ENCODE measurements at regions not wholly inside any gene's neighbourhood (a gene's known extent, or its start where the extent isn't known, plus 50 kb on each side); places are given as distances from the start of the nearest gene placed in this dataset.
"Not testable (repeated sequence)": the region's sequence is repeated elsewhere in the genome, so short reads cannot be mapped to it uniquely, and the experiment has no call there.

- DNase-seq (ENCODE audit: low read depth), result no peak
Observed at GRCh38 chr12:131378176-131378842, 332.6 kb upstream of the SFSWAP start.

- no peak for DNase-seq (ENCODE audit: low read depth)
Observed at GRCh38 chr12:131378861-131379665, 331.8 kb upstream of the SFSWAP start.

- no peak for DNase-seq (ENCODE audit: low read depth)
Observed at GRCh38 chr12:131379738-131380137, 331.2 kb upstream of the SFSWAP start.

GRCh38 chr12:131380220-131380964 is 330.5 kb upstream of the SFSWAP start:
- DNase-seq (ENCODE audit: low read depth), result no peak

GRCh38 chr12:131380965-131381705 is 329.8 kb upstream of the SFSWAP start:
- no peak for DNase-seq (ENCODE audit: low read depth)

- DNase-seq (ENCODE audit: low read depth), result no peak
Observed at GRCh38 chr12:131381716-131382430, 329.0 kb upstream of the SFSWAP start.

- DNase-seq (ENCODE audit: low read depth), result no peak
Observed at GRCh38 chr12:131383291-131383690, 327.6 kb upstream of the SFSWAP start.

- no peak for DNase-seq (ENCODE audit: low read depth)
Observed at GRCh38 chr12:131383741-131384543, 326.9 kb upstream of the SFSWAP start.

GRCh38 chr12:131384544-131384855 is 326.4 kb upstream of the SFSWAP start:
- DNase-seq (ENCODE audit: low read depth), result no peak

GRCh38 chr12:131385313-131386166 is 325.4 kb upstream of the SFSWAP start:
- DNase-seq (ENCODE audit: low read depth), result no peak

- no peak for DNase-seq (ENCODE audit: low read depth)
Observed at GRCh38 chr12:131386167-131386521, 324.7 kb upstream of the SFSWAP start.

GRCh38 chr12:131386781-131387180 is 324.1 kb upstream of the SFSWAP start:
- DNase-seq (ENCODE audit: low read depth), result no peak

GRCh38 chr12:131387281-131388163 is 323.4 kb upstream of the SFSWAP start:
- no peak for DNase-seq (ENCODE audit: low read depth)

- not testable (repeated sequence) for DNase-seq (ENCODE audit: low read depth)
Observed at GRCh38 chr12:131388164-131389053, 322.5 kb upstream of the SFSWAP start.

GRCh38 chr12:131389054-131390013 is 321.6 kb upstream of the SFSWAP start:
- no peak for DNase-seq (ENCODE audit: low read depth)

Measured in EH (cell line).